Panc1 (cell line): ENCODE measurements at regions not wholly inside any gene's neighbourhood (a gene's known extent, or its start where the extent isn't known, plus 50 kb on each side); places are given as distances from the start of the nearest gene placed in this dataset.

Source experiments
- CTCF ChIP-seq: fragments of 450-650 bp; IDR thresholded peaks from 2 replicates; pipeline ENCODE4 v1.5.1; 2017; ENCODE audit warnings: mild to moderate bottlenecking
- POLR2AphosphoS5 ChIP-seq: IDR thresholded peaks from 2 replicates; pipeline ENCODE4 v1.6.1; 2012; ENCODE audit warnings: mild to moderate bottlenecking, low read depth, low read length, moderate library complexity
- SIN3A ChIP-seq: IDR thresholded peaks from 2 replicates; pipeline ENCODE4 v1.6.1; 2012; ENCODE audit warnings: low read depth, mild to moderate bottlenecking, low read length, moderate library complexity, borderline replicate concordance; ENCODE audit not compliant: insufficient read depth
- TF ChIP-seq, protein P1 (sequence below), 2 experiments: IDR thresholded peaks; 2 replicates each; pipeline ENCODE4 v1.6.1; 2011 to 2012; ENCODE audit warnings: low read depth in 2 of 2, control low read depth in 1 of 2, low read length in 1 of 2, mild to moderate bottlenecking in 1 of 2, moderate library complexity in 1 of 2; ENCODE audit not compliant: insufficient read depth in 1 of 2

DNA sequence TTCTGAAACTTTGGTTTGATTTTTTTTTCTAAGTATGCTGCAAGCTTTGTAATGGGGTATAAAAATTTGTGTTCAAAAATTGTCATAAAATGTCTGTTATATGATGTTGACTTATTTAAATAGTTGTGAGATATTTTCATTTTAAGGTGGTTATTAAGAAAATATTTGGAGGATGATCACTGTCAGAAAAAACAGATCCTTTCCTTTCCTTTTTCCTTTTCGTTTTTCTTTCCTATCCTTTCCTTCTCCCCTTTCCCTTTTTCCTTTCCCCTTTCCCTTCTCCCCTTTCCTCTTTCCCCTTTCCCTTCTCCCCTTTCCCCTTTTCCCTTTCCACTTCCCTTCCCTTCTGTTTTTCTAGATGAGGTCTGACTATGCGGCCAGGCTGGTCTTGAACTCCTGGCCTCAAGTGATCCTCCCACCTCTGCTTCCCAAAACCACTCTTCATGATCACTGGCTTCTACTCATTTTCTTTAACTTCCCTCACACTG lies 640.5 kb downstream of the PLCL1 start:
- TF ChIP-seq CTCF (no peak), POLR2AphosphoS5 (no peak), SIN3A (no peak)
- TF ChIP-seq, protein P1, sequence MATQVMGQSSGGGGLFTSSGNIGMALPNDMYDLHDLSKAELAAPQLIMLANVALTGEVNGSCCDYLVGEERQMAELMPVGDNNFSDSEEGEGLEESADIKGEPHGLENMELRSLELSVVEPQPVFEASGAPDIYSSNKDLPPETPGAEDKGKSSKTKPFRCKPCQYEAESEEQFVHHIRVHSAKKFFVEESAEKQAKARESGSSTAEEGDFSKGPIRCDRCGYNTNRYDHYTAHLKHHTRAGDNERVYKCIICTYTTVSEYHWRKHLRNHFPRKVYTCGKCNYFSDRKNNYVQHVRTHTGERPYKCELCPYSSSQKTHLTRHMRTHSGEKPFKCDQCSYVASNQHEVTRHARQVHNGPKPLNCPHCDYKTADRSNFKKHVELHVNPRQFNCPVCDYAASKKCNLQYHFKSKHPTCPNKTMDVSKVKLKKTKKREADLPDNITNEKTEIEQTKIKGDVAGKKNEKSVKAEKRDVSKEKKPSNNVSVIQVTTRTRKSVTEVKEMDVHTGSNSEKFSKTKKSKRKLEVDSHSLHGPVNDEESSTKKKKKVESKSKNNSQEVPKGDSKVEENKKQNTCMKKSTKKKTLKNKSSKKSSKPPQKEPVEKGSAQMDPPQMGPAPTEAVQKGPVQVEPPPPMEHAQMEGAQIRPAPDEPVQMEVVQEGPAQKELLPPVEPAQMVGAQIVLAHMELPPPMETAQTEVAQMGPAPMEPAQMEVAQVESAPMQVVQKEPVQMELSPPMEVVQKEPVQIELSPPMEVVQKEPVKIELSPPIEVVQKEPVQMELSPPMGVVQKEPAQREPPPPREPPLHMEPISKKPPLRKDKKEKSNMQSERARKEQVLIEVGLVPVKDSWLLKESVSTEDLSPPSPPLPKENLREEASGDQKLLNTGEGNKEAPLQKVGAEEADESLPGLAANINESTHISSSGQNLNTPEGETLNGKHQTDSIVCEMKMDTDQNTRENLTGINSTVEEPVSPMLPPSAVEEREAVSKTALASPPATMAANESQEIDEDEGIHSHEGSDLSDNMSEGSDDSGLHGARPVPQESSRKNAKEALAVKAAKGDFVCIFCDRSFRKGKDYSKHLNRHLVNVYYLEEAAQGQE (IDR thresholded peaks at IDR 0.05; ENCODE audit: insufficient read depth in 1 of 2, low read depth in 2 of 2, low read length in 1 of 2), result no peak
